OCI-LY1 (cell line): ENCODE measurements at regions not wholly inside any gene's neighbourhood (a gene's known extent, or its start where the extent isn't known, plus 50 kb on each side); places are given as distances from the start of the nearest gene placed in this dataset.

ENCODE experiments used
- EZH2 ChIP-seq: fragments of 200-600 bp; sonication (generic), shearing (Covaris generic); IDR thresholded peaks from 2 replicates; pipeline ENCODE4 v1.8.0; 2017; ENCODE audit warnings: borderline replicate concordance, mixed run types, mild to moderate bottlenecking, antibody characterized with exemption, low read length, moderate library complexity, mixed read lengths
- TF ChIP-seq, protein P1 (sequence below): fragments of 200-600 bp; sonication (generic), shearing (Covaris generic); IDR thresholded peaks from 2 replicates; pipeline ENCODE4 v1.5.1; 2017; ENCODE audit warnings: mild to moderate bottlenecking, antibody characterized with exemption, low read length, moderate library complexity, mixed read lengths

DNA sequence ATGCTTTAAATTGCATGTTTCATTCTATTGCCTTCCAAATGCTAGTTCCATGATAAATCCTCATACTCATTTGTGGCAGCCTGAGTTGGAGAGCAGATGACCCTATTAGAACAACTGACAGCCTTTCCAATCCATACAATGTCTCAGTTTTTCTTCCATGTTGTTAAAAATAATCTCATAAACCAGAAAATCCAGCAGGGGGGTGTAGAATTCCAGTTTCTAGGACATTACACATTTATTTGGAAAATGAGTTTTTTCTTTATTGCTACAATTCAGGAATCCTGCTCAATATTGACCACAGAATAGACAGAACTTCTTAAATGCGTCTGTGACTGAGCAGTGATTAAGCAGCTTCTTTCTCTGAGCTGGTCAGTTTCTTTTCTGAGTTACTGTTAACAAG, 174.2 kb upstream of the ATP10A start:
- TF ChIP-seq, protein P1, sequence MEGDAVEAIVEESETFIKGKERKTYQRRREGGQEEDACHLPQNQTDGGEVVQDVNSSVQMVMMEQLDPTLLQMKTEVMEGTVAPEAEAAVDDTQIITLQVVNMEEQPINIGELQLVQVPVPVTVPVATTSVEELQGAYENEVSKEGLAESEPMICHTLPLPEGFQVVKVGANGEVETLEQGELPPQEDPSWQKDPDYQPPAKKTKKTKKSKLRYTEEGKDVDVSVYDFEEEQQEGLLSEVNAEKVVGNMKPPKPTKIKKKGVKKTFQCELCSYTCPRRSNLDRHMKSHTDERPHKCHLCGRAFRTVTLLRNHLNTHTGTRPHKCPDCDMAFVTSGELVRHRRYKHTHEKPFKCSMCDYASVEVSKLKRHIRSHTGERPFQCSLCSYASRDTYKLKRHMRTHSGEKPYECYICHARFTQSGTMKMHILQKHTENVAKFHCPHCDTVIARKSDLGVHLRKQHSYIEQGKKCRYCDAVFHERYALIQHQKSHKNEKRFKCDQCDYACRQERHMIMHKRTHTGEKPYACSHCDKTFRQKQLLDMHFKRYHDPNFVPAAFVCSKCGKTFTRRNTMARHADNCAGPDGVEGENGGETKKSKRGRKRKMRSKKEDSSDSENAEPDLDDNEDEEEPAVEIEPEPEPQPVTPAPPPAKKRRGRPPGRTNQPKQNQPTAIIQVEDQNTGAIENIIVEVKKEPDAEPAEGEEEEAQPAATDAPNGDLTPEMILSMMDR, result no peak
- TF ChIP-seq EZH2, result no peak
